Panc1 (cell line): ENCODE measurements at regions not wholly inside any gene's neighbourhood (a gene's known extent, or its start where the extent isn't known, plus 50 kb on each side); places are given as distances from the start of the nearest gene placed in this dataset.

ENCODE experiments used
- ATAC-seq: fragments of 200-7000 bp; cut with Tn5 transposase; 2 replicates; pipeline ENCODE4 v1.9.1; 2020; ENCODE audit warnings: mild to moderate bottlenecking, moderate library complexity
- BruUV-seq: library from RNA; stranded (reverse); fragments of 400-500 nt; replicated peaks from 2 replicates; lab custom pipeline; 2021; lab: Mats Ljungman, UMichigan
- CTCF ChIA-PET: fragments of 300-600 bp; sonication (Branson Sonifier 250); formaldehyde crosslinking; loops from one replicate; lab custom pipeline; 2022; ENCODE audit warnings: antibody characterized with exemption; lab: Charles Lee
- POLR2A ChIA-PET: fragments of 300-600 bp; sonication (Branson Sonifier 250); formaldehyde crosslinking; loops from one replicate; lab custom pipeline; 2022; ENCODE audit warnings: antibody characterized with exemption; lab: Charles Lee
- DNase-seq: peaks from one replicate; pipeline ENCODE4 v3.0.0-alpha.2; 2010; ENCODE audit warnings: low read depth, low spot score
- H3K27ac ChIP-seq: 2 replicates; pipeline ENCODE4 v1.5.1; 2011; ENCODE audit warnings: mild to moderate bottlenecking, low read length, inconsistent platforms
- H3K27me3 ChIP-seq: fragments of 200-500 bp; sonication (Bioruptor generic); 2 replicates; pipeline ENCODE4 v1.6.0; 2014; ENCODE audit warnings: low read length, inconsistent platforms; ENCODE audit not compliant: control insufficient read depth, insufficient read depth
- H3K36me3 ChIP-seq: fragments of 200-500 bp; sonication (Bioruptor generic); 2 replicates; pipeline ENCODE4 v1.5.1; 2014; ENCODE audit warnings: inconsistent platforms, mild to moderate bottlenecking, low read length, moderate library complexity; ENCODE audit not compliant: control insufficient read depth, insufficient read depth
- H3K4me1 ChIP-seq: 2 replicates; pipeline ENCODE4 v1.5.1; 2011; ENCODE audit warnings: inconsistent platforms, mild to moderate bottlenecking, low read length, moderate library complexity; ENCODE audit not compliant: control insufficient read depth, insufficient read depth
- H3K4me3 ChIP-seq, 2 experiments: 2 replicates each; pipeline ENCODE4 v1.5.1; 2011 to 2012; ENCODE audit warnings: low read depth in 2 of 2, low read length in 2 of 2, mild to moderate bottlenecking in 2 of 2, inconsistent platforms in 1 of 2, moderate library complexity in 1 of 2
- H3K9me3 ChIP-seq: fragments of 200-500 bp; sonication (Bioruptor generic); 2 replicates; pipeline ENCODE4 v1.5.1; 2014; ENCODE audit warnings: low read depth, mild to moderate bottlenecking, inconsistent platforms, low read length, moderate library complexity; ENCODE audit not compliant: control insufficient read depth, insufficient read depth
- POLR2AphosphoS5 ChIP-seq: IDR thresholded peaks from 2 replicates; pipeline ENCODE4 v1.6.1; 2012; ENCODE audit warnings: mild to moderate bottlenecking, low read depth, low read length, moderate library complexity
- SIN3A ChIP-seq: IDR thresholded peaks from 2 replicates; pipeline ENCODE4 v1.6.1; 2012; ENCODE audit warnings: low read depth, mild to moderate bottlenecking, low read length, moderate library complexity, borderline replicate concordance; ENCODE audit not compliant: insufficient read depth
- TCF7L2 ChIP-seq: IDR thresholded peaks from 2 replicates; pipeline ENCODE4 v1.6.1; 2011; ENCODE audit warnings: mild to moderate bottlenecking, low read depth, low read length, inconsistent platforms
- in situ Hi-C: cut with HindIII; loops from 2 replicates; pipeline ENCODE4 v1.10.0; 2016; ENCODE audit warnings: low sequenced_read_pairs, low pct_unique_long_range_greater_than_20kb
- intact Hi-C: fragments of 100-400 bp; cut with micrococcal nuclease; formaldehyde crosslinking; loops from one replicate; pipeline ENCODE4 v1.10.0; 2022; ENCODE audit not compliant: unreplicated experiment
- TF ChIP-seq, protein P1 (sequence below): fragments of 450-650 bp; IDR thresholded peaks from 2 replicates; pipeline ENCODE4 v1.5.1; 2017; ENCODE audit warnings: mild to moderate bottlenecking
- TF ChIP-seq, protein P2 (sequence below), 2 experiments: IDR thresholded peaks; 2 replicates each; pipeline ENCODE4 v1.6.1; 2011 to 2012; ENCODE audit warnings: low read depth in 2 of 2, control low read depth in 1 of 2, low read length in 1 of 2, mild to moderate bottlenecking in 1 of 2, moderate library complexity in 1 of 2; ENCODE audit not compliant: insufficient read depth in 1 of 2

DNA sequence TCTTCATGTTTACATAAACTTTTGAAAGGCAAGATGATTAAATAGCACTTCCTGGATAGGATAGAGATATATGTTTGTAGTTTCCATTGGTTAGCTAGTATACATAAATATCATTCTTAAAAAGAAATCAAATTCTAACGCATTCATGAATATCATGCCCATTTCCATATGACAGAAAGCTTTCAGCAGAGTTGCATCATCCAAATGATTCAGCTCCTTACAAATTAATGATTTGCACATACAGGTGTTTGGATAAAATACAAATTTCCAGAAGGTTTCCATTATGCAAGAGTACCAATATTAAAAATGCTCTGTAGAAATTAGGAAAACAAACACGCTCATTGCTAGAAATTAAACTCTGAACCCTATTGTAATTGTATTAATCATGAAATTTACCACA is 264.4 kb downstream of the FOXG1 start:
- Histone ChIP-seq H3K9me3 (no peaks in the 10 kb centered on the region), H3K4me1 (no peaks in the 10 kb centered on the region), H3K36me3 (no peaks in the 10 kb centered on the region), H3K27me3 (no peaks in the 10 kb centered on the region), H3K4me3 (no peak overlapping the region), H3K27ac (no peak overlapping the region)
- in situ Hi-C loops = no loop called here
- ATAC-seq (no peak), DNase-seq (no peak)
- ChIA-PET CTCF (no interaction called here), POLR2A (no interaction called here)
- BruUV-seq = no TSS peak
- intact Hi-C loops = no loop called here
- TF ChIP-seq, protein P1, sequence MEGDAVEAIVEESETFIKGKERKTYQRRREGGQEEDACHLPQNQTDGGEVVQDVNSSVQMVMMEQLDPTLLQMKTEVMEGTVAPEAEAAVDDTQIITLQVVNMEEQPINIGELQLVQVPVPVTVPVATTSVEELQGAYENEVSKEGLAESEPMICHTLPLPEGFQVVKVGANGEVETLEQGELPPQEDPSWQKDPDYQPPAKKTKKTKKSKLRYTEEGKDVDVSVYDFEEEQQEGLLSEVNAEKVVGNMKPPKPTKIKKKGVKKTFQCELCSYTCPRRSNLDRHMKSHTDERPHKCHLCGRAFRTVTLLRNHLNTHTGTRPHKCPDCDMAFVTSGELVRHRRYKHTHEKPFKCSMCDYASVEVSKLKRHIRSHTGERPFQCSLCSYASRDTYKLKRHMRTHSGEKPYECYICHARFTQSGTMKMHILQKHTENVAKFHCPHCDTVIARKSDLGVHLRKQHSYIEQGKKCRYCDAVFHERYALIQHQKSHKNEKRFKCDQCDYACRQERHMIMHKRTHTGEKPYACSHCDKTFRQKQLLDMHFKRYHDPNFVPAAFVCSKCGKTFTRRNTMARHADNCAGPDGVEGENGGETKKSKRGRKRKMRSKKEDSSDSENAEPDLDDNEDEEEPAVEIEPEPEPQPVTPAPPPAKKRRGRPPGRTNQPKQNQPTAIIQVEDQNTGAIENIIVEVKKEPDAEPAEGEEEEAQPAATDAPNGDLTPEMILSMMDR = no peak

DNA sequence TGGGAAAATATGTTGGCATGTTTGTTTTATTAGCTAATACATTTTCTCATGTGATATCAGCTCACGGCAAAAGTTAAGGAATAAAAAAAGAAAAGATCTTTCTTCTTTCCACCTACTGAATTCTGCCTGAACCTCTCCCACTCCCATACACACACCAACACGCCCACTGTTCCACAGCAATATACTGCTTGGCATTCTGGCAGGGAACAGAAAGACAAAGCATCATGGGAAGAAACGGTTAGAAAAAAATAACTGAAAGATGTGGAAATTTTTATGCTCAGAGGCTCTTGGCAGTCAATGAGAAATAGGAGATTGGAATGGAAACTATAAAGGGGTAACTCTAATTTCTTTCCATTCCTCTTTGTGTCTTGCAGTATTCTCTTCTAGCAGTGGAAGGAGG is 268.5 kb downstream of the FOXG1 start:
- no peaks in the 10 kb centered on the region for H3K9me3 ChIP-seq
- no peaks in the 10 kb centered on the region for H3K27me3 ChIP-seq
- ChIA-PET CTCF (no interaction called here), POLR2A (no interaction called here)
- ATAC-seq (no peak), DNase-seq (no peak)
- no peaks in the 10 kb centered on the region for H3K36me3 ChIP-seq
- H3K4me3 ChIP-seq = no peak overlapping the region
- intact Hi-C loops = no loop called here
- no TSS peak for BruUV-seq
- TF ChIP-seq SIN3A = no peak
- TF ChIP-seq POLR2AphosphoS5 = no peak
- TF ChIP-seq, protein P1 = no peak
- TF ChIP-seq, protein P2, sequence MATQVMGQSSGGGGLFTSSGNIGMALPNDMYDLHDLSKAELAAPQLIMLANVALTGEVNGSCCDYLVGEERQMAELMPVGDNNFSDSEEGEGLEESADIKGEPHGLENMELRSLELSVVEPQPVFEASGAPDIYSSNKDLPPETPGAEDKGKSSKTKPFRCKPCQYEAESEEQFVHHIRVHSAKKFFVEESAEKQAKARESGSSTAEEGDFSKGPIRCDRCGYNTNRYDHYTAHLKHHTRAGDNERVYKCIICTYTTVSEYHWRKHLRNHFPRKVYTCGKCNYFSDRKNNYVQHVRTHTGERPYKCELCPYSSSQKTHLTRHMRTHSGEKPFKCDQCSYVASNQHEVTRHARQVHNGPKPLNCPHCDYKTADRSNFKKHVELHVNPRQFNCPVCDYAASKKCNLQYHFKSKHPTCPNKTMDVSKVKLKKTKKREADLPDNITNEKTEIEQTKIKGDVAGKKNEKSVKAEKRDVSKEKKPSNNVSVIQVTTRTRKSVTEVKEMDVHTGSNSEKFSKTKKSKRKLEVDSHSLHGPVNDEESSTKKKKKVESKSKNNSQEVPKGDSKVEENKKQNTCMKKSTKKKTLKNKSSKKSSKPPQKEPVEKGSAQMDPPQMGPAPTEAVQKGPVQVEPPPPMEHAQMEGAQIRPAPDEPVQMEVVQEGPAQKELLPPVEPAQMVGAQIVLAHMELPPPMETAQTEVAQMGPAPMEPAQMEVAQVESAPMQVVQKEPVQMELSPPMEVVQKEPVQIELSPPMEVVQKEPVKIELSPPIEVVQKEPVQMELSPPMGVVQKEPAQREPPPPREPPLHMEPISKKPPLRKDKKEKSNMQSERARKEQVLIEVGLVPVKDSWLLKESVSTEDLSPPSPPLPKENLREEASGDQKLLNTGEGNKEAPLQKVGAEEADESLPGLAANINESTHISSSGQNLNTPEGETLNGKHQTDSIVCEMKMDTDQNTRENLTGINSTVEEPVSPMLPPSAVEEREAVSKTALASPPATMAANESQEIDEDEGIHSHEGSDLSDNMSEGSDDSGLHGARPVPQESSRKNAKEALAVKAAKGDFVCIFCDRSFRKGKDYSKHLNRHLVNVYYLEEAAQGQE (IDR thresholded peaks at IDR 0.05; ENCODE audit: insufficient read depth in 1 of 2, low read depth in 2 of 2, low read length in 1 of 2) = no peak
- in situ Hi-C loops = no loop called here
- no peak overlapping the region for H3K27ac ChIP-seq
- H3K4me1 ChIP-seq = no peaks in the 10 kb centered on the region

DNA sequence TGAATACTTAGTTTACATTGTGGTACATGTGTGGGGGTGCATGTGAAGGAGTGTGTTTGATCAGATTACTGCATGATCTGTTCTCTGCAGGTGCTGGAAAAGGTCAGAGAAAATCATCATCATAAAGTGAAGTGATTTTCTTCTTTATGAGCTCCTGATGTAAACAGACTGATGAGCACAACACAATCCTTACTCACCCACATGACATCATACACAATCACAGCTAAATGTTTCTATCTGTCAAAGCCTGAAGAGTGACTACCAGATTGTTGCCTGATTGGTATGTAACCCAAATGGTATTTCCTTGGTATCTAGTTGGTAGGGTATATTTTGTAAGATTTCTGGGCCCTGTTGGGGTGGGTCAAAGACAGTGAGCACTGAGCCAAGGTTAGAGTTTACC is 270.8 kb downstream of the FOXG1 start:
- CTCF ChIA-PET = interaction anchor here (0.6 kb wide), 1 partner anchor 13 kb away, joined by 6 read pairs; no protein-coding TSS in a partner anchor
- Histone ChIP-seq H3K4me1 (no peaks in the 10 kb centered on the region), H3K27ac (no peak overlapping the region), H3K27me3 (no peaks in the 10 kb centered on the region), H3K36me3 (no peaks in the 10 kb centered on the region), H3K9me3 (no peaks in the 10 kb centered on the region), H3K4me3 (no peak overlapping the region)
- no peak for ATAC-seq
- POLR2A ChIA-PET = no interaction called here
- no TSS peak for BruUV-seq
- in situ Hi-C loops (no loop called here), intact Hi-C loops (no loop called here)
- TF ChIP-seq, protein P2 (IDR thresholded peaks at IDR 0.05; ENCODE audit: insufficient read depth in 1 of 2, low read depth in 2 of 2, low read length in 1 of 2) = no peak
- TF ChIP-seq TCF7L2 (no peak), SIN3A (no peak), POLR2AphosphoS5 (no peak)
- TF ChIP-seq, protein P1 = no peak
- no peak for DNase-seq
